ENCODE measurements at regions not wholly inside any gene's neighbourhood (a gene's known extent, or its start where the extent isn't known, plus 50 kb on each side); places are given as distances from the start of the nearest gene placed in this dataset.

DNA sequence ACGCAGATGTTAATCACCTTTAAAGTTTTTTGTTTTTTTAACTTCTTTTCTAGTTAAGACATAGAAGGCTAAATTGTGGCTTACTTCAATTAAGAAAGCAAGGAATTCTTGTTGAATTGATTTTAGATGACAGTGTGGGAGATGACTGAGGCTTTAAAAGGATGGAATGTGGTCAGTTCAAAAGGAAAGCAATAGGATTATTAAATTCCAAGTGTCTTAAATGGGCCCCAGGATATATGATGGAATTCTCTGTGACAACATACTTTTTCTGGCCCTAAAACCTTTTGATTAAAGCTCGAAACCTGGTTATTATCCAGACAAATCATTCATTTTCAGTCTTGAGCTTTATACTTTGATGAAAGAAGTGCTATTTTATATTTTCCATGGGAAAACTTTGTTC is 179.0 kb upstream of the TMEFF2 start:
- Mint-ChIP-seq H3K27me3 (ENCODE audit: low read depth, poor library complexity) (no peaks in the 10 kb centered on the region), H3K9me3 (no peaks in the 10 kb centered on the region), H3K4me3 (no peak overlapping the region), H3K27ac (no peak overlapping the region), H3K36me3 (ENCODE audit: low read depth) (no peaks in the 10 kb centered on the region), H3K4me1 (no peaks in the 10 kb centered on the region)
- TF ChIP-seq, protein P1, sequence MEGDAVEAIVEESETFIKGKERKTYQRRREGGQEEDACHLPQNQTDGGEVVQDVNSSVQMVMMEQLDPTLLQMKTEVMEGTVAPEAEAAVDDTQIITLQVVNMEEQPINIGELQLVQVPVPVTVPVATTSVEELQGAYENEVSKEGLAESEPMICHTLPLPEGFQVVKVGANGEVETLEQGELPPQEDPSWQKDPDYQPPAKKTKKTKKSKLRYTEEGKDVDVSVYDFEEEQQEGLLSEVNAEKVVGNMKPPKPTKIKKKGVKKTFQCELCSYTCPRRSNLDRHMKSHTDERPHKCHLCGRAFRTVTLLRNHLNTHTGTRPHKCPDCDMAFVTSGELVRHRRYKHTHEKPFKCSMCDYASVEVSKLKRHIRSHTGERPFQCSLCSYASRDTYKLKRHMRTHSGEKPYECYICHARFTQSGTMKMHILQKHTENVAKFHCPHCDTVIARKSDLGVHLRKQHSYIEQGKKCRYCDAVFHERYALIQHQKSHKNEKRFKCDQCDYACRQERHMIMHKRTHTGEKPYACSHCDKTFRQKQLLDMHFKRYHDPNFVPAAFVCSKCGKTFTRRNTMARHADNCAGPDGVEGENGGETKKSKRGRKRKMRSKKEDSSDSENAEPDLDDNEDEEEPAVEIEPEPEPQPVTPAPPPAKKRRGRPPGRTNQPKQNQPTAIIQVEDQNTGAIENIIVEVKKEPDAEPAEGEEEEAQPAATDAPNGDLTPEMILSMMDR (IDR thresholded peaks at IDR 0.05): no peak
- DNase-seq: no peak

DNA sequence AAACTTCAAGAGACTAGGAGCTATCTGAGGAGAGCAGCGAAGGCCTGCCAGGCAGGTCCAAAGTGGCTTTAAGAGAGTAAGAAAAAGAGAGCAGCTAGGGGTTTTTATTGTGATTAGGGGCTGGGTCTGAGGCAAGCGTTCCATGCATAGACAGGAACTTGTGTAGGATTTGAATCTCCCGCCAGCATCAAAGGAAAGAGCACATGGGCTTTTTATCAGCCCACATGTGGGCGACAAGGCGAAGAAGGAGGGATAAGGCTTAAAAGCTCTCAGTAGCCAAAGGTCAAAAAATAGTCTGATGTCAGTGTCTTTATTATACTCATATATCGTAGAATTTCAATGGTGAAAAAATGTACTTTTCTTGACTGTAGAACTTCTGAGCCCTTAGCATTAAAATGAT is 178.5 kb upstream of the TMEFF2 start:
- Mint-ChIP-seq H3K4me1 (no peaks in the 10 kb centered on the region), H3K27ac (no peak overlapping the region), H3K36me3 (ENCODE audit: low read depth) (no peaks in the 10 kb centered on the region), H3K4me3 (no peak overlapping the region), H3K27me3 (ENCODE audit: low read depth, poor library complexity) (no peaks in the 10 kb centered on the region), H3K9me3 (no peaks in the 10 kb centered on the region)
- TF ChIP-seq, protein P1 (IDR thresholded peaks at IDR 0.05): no peak
- DNase-seq: no peak

DNA sequence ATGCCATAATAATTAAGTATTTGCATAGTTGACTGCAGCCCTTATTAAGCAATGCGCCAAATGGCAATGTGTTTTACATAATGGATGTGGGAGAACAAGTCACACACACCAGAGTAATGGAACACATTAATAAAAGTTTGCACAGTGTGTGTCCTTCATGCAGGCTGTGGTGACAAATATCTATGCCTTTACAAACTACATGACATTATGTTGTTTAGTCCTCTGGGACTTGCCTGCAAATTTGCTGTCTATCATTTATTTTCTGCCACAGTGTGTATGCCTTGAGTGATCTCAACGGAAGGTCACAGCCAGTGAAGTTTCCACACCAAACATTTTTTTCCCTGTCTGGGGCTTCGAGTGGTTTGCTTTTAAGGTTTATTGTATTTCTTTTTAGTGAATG is 175.2 kb upstream of the TMEFF2 start:
- Mint-ChIP-seq H3K4me3 (no peak overlapping the region), H3K9me3 (no peaks in the 10 kb centered on the region), H3K4me1 (no peaks in the 10 kb centered on the region), H3K27ac (no peak overlapping the region), H3K36me3 (ENCODE audit: low read depth) (no peaks in the 10 kb centered on the region), H3K27me3 (ENCODE audit: low read depth, poor library complexity) (no peaks in the 10 kb centered on the region)
- no peak for DNase-seq
- TF ChIP-seq, protein P1 (IDR thresholded peaks at IDR 0.05): no peak

DNA sequence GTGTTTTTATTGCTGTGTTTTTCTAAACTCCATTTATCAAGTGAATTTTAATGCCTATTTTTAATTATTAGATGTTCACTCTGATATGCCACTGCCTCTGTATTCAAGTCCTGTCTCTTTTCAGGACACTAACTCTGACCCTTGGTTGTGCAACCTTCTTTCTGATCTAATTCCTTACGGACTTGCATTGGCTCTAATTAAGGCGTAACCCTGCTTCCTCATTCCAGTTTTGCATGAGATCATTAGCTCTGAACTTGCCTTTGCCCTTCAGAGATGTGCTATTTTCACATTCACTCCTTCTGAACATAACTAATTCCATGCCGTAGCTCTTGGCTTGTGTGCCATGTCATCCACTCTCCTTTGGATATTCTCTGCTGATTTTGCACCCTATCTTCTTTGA is 162.5 kb upstream of the TMEFF2 start:
- Mint-ChIP-seq H3K9me3 (no peaks in the 10 kb centered on the region), H3K4me3 (no peak overlapping the region), H3K36me3 (ENCODE audit: low read depth) (no peaks in the 10 kb centered on the region), H3K27me3 (ENCODE audit: low read depth, poor library complexity) (no peaks in the 10 kb centered on the region), H3K4me1 (no peaks in the 10 kb centered on the region), H3K27ac (no peak overlapping the region)
- no peak for DNase-seq
- TF ChIP-seq, protein P1 (IDR thresholded peaks at IDR 0.05): no peak

DNA sequence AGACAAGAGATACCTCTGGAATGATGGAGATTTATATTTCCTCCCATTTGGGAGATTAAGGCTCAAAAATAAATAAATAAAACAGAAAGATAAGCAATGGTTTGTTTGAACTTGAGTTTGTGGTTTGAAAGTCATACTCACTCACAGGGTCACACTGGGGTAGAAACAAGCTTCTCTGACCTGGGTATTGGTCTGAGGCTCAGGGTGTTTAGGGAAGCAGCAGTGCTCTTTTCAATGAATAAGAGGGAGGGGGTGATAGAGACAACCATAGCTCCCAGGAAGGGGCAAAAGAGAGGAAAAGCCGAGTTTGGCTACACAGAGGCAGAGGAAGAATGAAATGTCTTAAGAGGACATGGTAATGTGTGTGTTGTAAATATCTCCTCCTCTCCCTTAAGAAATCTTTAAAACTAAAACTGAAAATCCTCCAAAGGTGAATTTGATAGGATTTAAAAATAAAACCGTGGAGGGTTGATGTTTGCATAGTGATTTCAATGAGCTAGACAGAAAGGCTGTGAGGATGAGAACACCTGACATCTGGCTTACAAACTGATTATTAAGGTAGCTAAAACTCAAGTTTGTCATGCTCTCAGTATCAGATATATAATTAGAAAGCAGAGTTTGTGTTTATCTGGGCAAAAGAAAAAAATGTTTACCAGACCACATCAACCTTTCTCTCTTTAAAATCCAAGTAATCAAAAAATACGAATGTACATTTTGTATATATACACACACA is 159.9 kb upstream of the TMEFF2 start:
- Mint-ChIP-seq H3K27ac (no peak overlapping the region), H3K36me3 (ENCODE audit: low read depth) (no peaks in the 10 kb centered on the region), H3K4me1 (no peaks in the 10 kb centered on the region), H3K4me3 (no peak overlapping the region), H3K9me3 (no peaks in the 10 kb centered on the region), H3K27me3 (ENCODE audit: low read depth, poor library complexity) (no peaks in the 10 kb centered on the region)
- TF ChIP-seq, protein P1 (IDR thresholded peaks at IDR 0.05): no peak
- no peak for DNase-seq

DNA sequence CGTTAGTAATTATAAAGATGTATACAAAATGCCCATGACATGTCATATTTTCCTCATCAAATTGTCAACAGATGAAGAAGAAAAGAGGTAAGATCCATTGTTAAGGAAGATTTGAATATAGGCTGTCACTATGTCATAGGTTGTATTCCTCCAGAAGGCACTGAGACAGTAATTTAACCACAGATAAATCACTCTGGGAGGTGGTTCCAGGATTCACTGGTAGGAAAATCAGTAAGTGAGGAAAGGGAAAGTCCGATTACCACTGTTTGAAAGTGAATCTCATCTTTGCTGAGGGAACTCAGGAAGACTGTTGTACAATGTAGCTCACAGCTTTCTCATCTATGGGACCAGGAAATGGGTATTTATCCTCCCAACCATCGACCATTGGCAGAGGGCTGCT is 152.8 kb upstream of the TMEFF2 start:
- no peaks in the 10 kb centered on the region for H3K36me3 Mint-ChIP-seq (ENCODE audit: low read depth)
- no peak overlapping the region for H3K4me3 Mint-ChIP-seq
- no peaks in the 10 kb centered on the region for H3K9me3 Mint-ChIP-seq
- no peak for DNase-seq
- no peak overlapping the region for H3K27ac Mint-ChIP-seq
- peaks cover 3% of the 10 kb centered on the region for H3K27me3 Mint-ChIP-seq (ENCODE audit: low read depth, poor library complexity)
- TF ChIP-seq, protein P1 (IDR thresholded peaks at IDR 0.05): no peak
- no peaks in the 10 kb centered on the region for H3K4me1 Mint-ChIP-seq
